Caco-2 (cell line): ENCODE measurements at regions not wholly inside any gene's neighbourhood (a gene's known extent, or its start where the extent isn't known, plus 50 kb on each side); places are given as distances from the start of the nearest gene placed in this dataset.
"Not testable (repeated sequence)": the region's sequence is repeated elsewhere in the genome, so short reads cannot be mapped to it uniquely, and the experiment has no call there.

Source experiments
- BruUV-seq: library from RNA; stranded (reverse); fragments of 400-500 nt; replicated peaks from 2 replicates; lab custom pipeline; 2021; lab: Mats Ljungman, UMichigan
- CTCF ChIA-PET: fragments of 300-600 bp; sonication (Branson Sonifier 250); formaldehyde crosslinking; loops from one replicate; lab custom pipeline; 2022; ENCODE audit warnings: antibody characterized with exemption; lab: Charles Lee
- POLR2A ChIA-PET: fragments of 300-600 bp; sonication (Branson Sonifier 250); formaldehyde crosslinking; loops from one replicate; lab custom pipeline; 2022; ENCODE audit warnings: antibody characterized with exemption; lab: Charles Lee
- DNase-seq, 2 experiments: peaks; one replicate each; pipeline versions ENCODE4 v3.0.0 to v3.0.0-alpha.2; 2020 to 2022
- H3K27me3 ChIP-seq: replicated peaks from 2 replicates; pipeline ENCODE4 v1.6.0; 2011; ENCODE audit warnings: low read length; ENCODE audit not compliant: control insufficient read depth, insufficient read depth
- H3K36me3 ChIP-seq: 2 replicates; pipeline ENCODE4 v1.5.1; 2011; ENCODE audit warnings: low read length; ENCODE audit not compliant: control insufficient read depth, insufficient read depth
- H3K4me1 ChIP-seq: fragments of 250-450 bp; sonication (Bioruptor Pico); 2 replicates; pipeline ENCODE4 v1.5.1; 2020; ENCODE audit warnings: mild to moderate bottlenecking
- H3K4me3 ChIP-seq: 2 replicates; pipeline ENCODE4 v1.5.1; 2011; ENCODE audit warnings: low read depth, mild to moderate bottlenecking, control low read depth, low read length
- H3K9me3 ChIP-seq: fragments of 250-450 bp; sonication (Bioruptor Pico); 2 replicates; pipeline ENCODE4 v1.5.1; 2020; ENCODE audit warnings: mild to moderate bottlenecking, moderate library complexity
- H3K27ac Mint-ChIP-seq: one replicate; pipeline ENCODE4 v1.8.0; 2022; ENCODE audit warnings: mixed read lengths; ENCODE audit not compliant: unreplicated experiment
- H3K27me3 Mint-ChIP-seq: one replicate; pipeline ENCODE4 v1.8.0; 2022; ENCODE audit warnings: mixed read lengths; ENCODE audit not compliant: insufficient read depth, unreplicated experiment
- H3K36me3 Mint-ChIP-seq: one replicate; pipeline ENCODE4 v1.8.0; 2022; ENCODE audit warnings: mild to moderate bottlenecking, mixed read lengths; ENCODE audit not compliant: insufficient read depth, unreplicated experiment
- H3K4me1 Mint-ChIP-seq: one replicate; pipeline ENCODE4 v1.8.0; 2022; ENCODE audit warnings: low read depth, mixed read lengths; ENCODE audit not compliant: unreplicated experiment
- H3K4me3 Mint-ChIP-seq: one replicate; pipeline ENCODE4 v1.8.0; 2022; ENCODE audit warnings: mild to moderate bottlenecking, moderate library complexity, mixed read lengths; ENCODE audit not compliant: unreplicated experiment
- H3K9me3 Mint-ChIP-seq: one replicate; pipeline ENCODE4 v1.8.0; 2022; ENCODE audit warnings: mixed read lengths; ENCODE audit not compliant: unreplicated experiment
- CTCF ChIP-seq, 2 experiments: fragments of 200-600 bp in 1 of 2; IDR thresholded peaks; 1 replicate in 1 of 2; 2 replicates in 1 of 2; pipeline versions ENCODE4 v1.5.1 to v1.8.0; 2011 to 2022; ENCODE audit warnings: antibody characterized with exemption in 1 of 2, control low read depth in 1 of 2, inconsistent platforms in 1 of 2, low read depth in 1 of 2, low read length in 1 of 2, mild to moderate bottlenecking in 1 of 2, moderate library complexity in 1 of 2; ENCODE audit not compliant: insufficient read depth in 1 of 2, severe bottlenecking in 1 of 2, unreplicated experiment in 1 of 2
- intact Hi-C: fragments of 100-400 bp; cut with micrococcal nuclease; formaldehyde crosslinking; loops from one replicate; pipeline ENCODE4 v1.10.0; 2022; ENCODE audit not compliant: unreplicated experiment

GRCh38 chr4:4107411-4108107 is 119.2 kb downstream of the OTOP1 start:
- Mint-ChIP-seq H3K4me3 (peak overlapping the region; percentile 65), H3K27me3 (peaks cover 11% of the 10 kb centered on the region)
- BruUV-seq, H3K27me3 ChIP-seq, H3K4me1 ChIP-seq, H3K36me3 Mint-ChIP-seq, H3K36me3 ChIP-seq, H3K9me3 Mint-ChIP-seq, intact Hi-C loops, POLR2A ChIA-PET, H3K9me3 ChIP-seq, H3K4me1 Mint-ChIP-seq, H3K27ac Mint-ChIP-seq: not testable (repeated sequence)
- CTCF ChIA-PET, result interaction anchor here (0.6 to 1.1 kb wide), 3 partner anchors 76 to 137 kb away, joined by 5 to 7 read pairs (median 7); no protein-coding TSS in a partner anchor
- peak; percentile 51 to 77 for TF ChIP-seq CTCF (IDR thresholded peaks at IDR 0.05; ENCODE audit: insufficient read depth in 1 of 2, low read depth in 1 of 2, low read length in 1 of 2, severe bottlenecking in 1 of 2, unreplicated experiment in 1 of 2)
- H3K4me3 ChIP-seq, result peak overlapping the region; percentile 56
- peak; percentile 44 to 86 for DNase-seq

- H3K4me3 Mint-ChIP-seq, CTCF ChIA-PET, POLR2A ChIA-PET: not testable (repeated sequence)
These were observed 111.3 kb downstream of the OTOP1 start for GRCh38 chr4:4115381-4115780.

GRCh38 chr4:4116901-4117300 is 109.8 kb downstream of the OTOP1 start:
- CTCF ChIA-PET, BruUV-seq, H3K4me3 Mint-ChIP-seq, H3K9me3 ChIP-seq, intact Hi-C loops, H3K36me3 Mint-ChIP-seq, H3K27ac Mint-ChIP-seq, H3K27me3 Mint-ChIP-seq, H3K4me3 ChIP-seq, H3K27me3 ChIP-seq, H3K4me1 ChIP-seq, H3K36me3 ChIP-seq, POLR2A ChIA-PET, H3K9me3 Mint-ChIP-seq, H3K4me1 Mint-ChIP-seq, DNase-seq: not testable (repeated sequence)

More at GRCh38 chr4:4115381-4115780, 111.3 kb downstream of the OTOP1 start:
- BruUV-seq, H3K36me3 Mint-ChIP-seq, H3K27me3 ChIP-seq, DNase-seq, H3K36me3 ChIP-seq, H3K27ac Mint-ChIP-seq, H3K4me1 ChIP-seq, H3K9me3 Mint-ChIP-seq, intact Hi-C loops, H3K9me3 ChIP-seq, H3K4me1 Mint-ChIP-seq, H3K4me3 ChIP-seq: not testable (repeated sequence)
- peaks cover 13% of the 10 kb centered on the region for H3K27me3 Mint-ChIP-seq

GRCh38 chr4:4134368-4134767 is 92.4 kb downstream of the OTOP1 start:
- H3K27me3 Mint-ChIP-seq, BruUV-seq, H3K27ac Mint-ChIP-seq, H3K9me3 ChIP-seq, H3K36me3 Mint-ChIP-seq, H3K27me3 ChIP-seq, H3K4me1 ChIP-seq, DNase-seq, H3K4me3 Mint-ChIP-seq, intact Hi-C loops, POLR2A ChIA-PET, H3K4me3 ChIP-seq, H3K9me3 Mint-ChIP-seq, CTCF ChIA-PET, H3K4me1 Mint-ChIP-seq, H3K36me3 ChIP-seq: not testable (repeated sequence)

- H3K36me3 ChIP-seq, H3K4me1 Mint-ChIP-seq, H3K36me3 Mint-ChIP-seq, CTCF ChIA-PET, H3K4me3 Mint-ChIP-seq, H3K27me3 ChIP-seq, BruUV-seq, H3K27ac Mint-ChIP-seq, H3K4me3 ChIP-seq, H3K9me3 Mint-ChIP-seq, intact Hi-C loops, POLR2A ChIA-PET, H3K9me3 ChIP-seq, H3K27me3 Mint-ChIP-seq, H3K4me1 ChIP-seq, DNase-seq: not testable (repeated sequence)
These were observed 90.1 kb downstream of the OTOP1 start for GRCh38 chr4:4136621-4137020.
